HEK293 (cell line): ENCODE measurements at regions not wholly inside any gene's neighbourhood (a gene's known extent, or its start where the extent isn't known, plus 50 kb on each side); places are given as distances from the start of the nearest gene placed in this dataset.

ENCODE experiments used
- BCL11B ChIP-seq: fragments of 450-650 bp; formaldehyde crosslinking; IDR thresholded peaks from 2 replicates; pipeline ENCODE4 v1.5.1; 2016; ENCODE audit warnings: low read depth, missing biosample characterization, missing genetic modification characterization
- CTCF ChIP-seq: fragments of 450-650 bp; formaldehyde crosslinking; IDR thresholded peaks from 2 replicates; pipeline ENCODE4 v1.5.1; 2016; ENCODE audit warnings: missing biosample characterization, missing genetic modification characterization
- ELK4 ChIP-seq: IDR thresholded peaks from 2 replicates; pipeline ENCODE4 v1.6.1; 2011; ENCODE audit warnings: mild to moderate bottlenecking, low read depth, low read length, borderline replicate concordance
- INSM2 ChIP-seq: fragments of 450-650 bp; formaldehyde crosslinking; IDR thresholded peaks from 2 replicates; pipeline ENCODE4 v1.5.1; 2016; ENCODE audit warnings: missing biosample characterization, missing genetic modification characterization
- PRDM10 ChIP-seq: fragments of 450-650 bp; formaldehyde crosslinking; IDR thresholded peaks from 2 replicates; pipeline ENCODE4 v1.5.1; 2016; ENCODE audit warnings: missing biosample characterization, missing genetic modification characterization
- SP2 ChIP-seq: fragments of 450-650 bp; formaldehyde crosslinking; IDR thresholded peaks from 2 replicates; pipeline ENCODE4 v1.5.1; 2016; ENCODE audit warnings: missing biosample characterization, missing genetic modification characterization
- SP7 ChIP-seq: fragments of 450-650 bp; formaldehyde crosslinking; IDR thresholded peaks from 2 replicates; pipeline ENCODE4 v1.5.1; 2016; ENCODE audit warnings: missing biosample characterization, missing genetic modification characterization
- TCF7L2 ChIP-seq: IDR thresholded peaks from 2 replicates; pipeline ENCODE4 v1.6.1; 2011; ENCODE audit warnings: low read depth, mild to moderate bottlenecking, inconsistent platforms, low read length, moderate library complexity, borderline replicate concordance
- YY1 ChIP-seq: fragments of 450-650 bp; formaldehyde crosslinking; IDR thresholded peaks from 2 replicates; pipeline ENCODE4 v1.5.1; 2018; ENCODE audit warnings: missing biosample characterization, missing genetic modification characterization
- ZBTB20 ChIP-seq: fragments of 450-650 bp; formaldehyde crosslinking; IDR thresholded peaks from 2 replicates; pipeline ENCODE4 v1.5.1; 2016; ENCODE audit warnings: missing biosample characterization, missing genetic modification characterization
- ZNF521 ChIP-seq: fragments of 450-650 bp; formaldehyde crosslinking; IDR thresholded peaks from 2 replicates; pipeline ENCODE4 v1.5.1; 2017; ENCODE audit warnings: missing biosample characterization, mild to moderate bottlenecking, missing genetic modification characterization
- ZNF561 ChIP-seq: fragments of 450-650 bp; IDR thresholded peaks from 2 replicates; pipeline ENCODE4 v1.5.1; 2018; ENCODE audit warnings: missing biosample characterization, missing genetic modification characterization, borderline replicate concordance
- ZNF596 ChIP-seq: fragments of 450-650 bp; IDR thresholded peaks from 2 replicates; pipeline ENCODE4 v1.5.0; 2018; ENCODE audit warnings: missing biosample characterization, mild to moderate bottlenecking, missing genetic modification characterization, moderate library complexity
- ZNF645 ChIP-seq: fragments of 450-650 bp; formaldehyde crosslinking; IDR thresholded peaks from 2 replicates; pipeline ENCODE4; 2016; ENCODE audit warnings: missing biosample characterization, missing genetic modification characterization

GRCh38 chr2:117170897-117171296 is 643.6 kb upstream of the DDX18 start:
- TF ChIP-seq ZBTB20 (no peak), SP7 (tag by site-specific recombination) (no peak), ZNF561 (no peak), INSM2 (tag by site-specific recombination) (no peak), CTCF (no peak), SP2 (tag by site-specific recombination) (no peak), ELK4 (no peak), TCF7L2 (no peak), ZNF645 (tag by site-specific recombination) (no peak), BCL11B (tag by site-specific recombination) (no peak), YY1 (no peak), PRDM10 (tag by site-specific recombination) (no peak), ZNF521 (no peak), ZNF596 (tag by site-specific recombination) (no peak)
